MCF 10A (cell line): ENCODE measurements at regions not wholly inside any gene's neighbourhood (a gene's known extent, or its start where the extent isn't known, plus 50 kb on each side); places are given as distances from the start of the nearest gene placed in this dataset.

ENCODE experiments used
- BruUV-seq: library from RNA; stranded (reverse); fragments of 400-500 nt; replicated peaks from 2 replicates; lab custom pipeline; 2021; lab: Mats Ljungman, UMichigan
- CTCF ChIA-PET: fragments of 300-600 bp; sonication (Branson Sonifier 250); formaldehyde crosslinking; extraction: SDS; loops from one replicate; lab custom pipeline; 2021; ENCODE audit warnings: antibody characterized with exemption, inconsistent platforms; lab: Yijun Ruan, JAX
- POLR2A ChIA-PET: fragments of 300-600, 350-650 bp; sonication (Branson Sonifier 250); formaldehyde crosslinking; extraction: SDS; loops from one replicate; lab custom pipeline; 2020; ENCODE audit warnings: antibody characterized with exemption, inconsistent platforms; lab: Yijun Ruan, JAX
- DNase-seq: peaks from one replicate; pipeline ENCODE4 v3.0.0-alpha.2; 2018; ENCODE audit not compliant: unreplicated experiment
- H3K27ac Mint-ChIP-seq: one replicate; pipeline ENCODE4 v1.8.0; 2022; ENCODE audit warnings: mild to moderate bottlenecking, low read depth, mixed read lengths; ENCODE audit not compliant: unreplicated experiment
- H3K27me3 Mint-ChIP-seq: one replicate; pipeline ENCODE4 v1.8.0; 2022; ENCODE audit warnings: mixed read lengths; ENCODE audit not compliant: insufficient read depth, unreplicated experiment
- H3K36me3 Mint-ChIP-seq: one replicate; pipeline ENCODE4 v1.8.0; 2022; ENCODE audit warnings: mild to moderate bottlenecking, moderate library complexity, mixed read lengths; ENCODE audit not compliant: insufficient read depth, unreplicated experiment
- H3K4me1 Mint-ChIP-seq: one replicate; pipeline ENCODE4 v1.8.0; 2022; ENCODE audit warnings: mixed read lengths; ENCODE audit not compliant: insufficient read depth, unreplicated experiment
- H3K4me3 Mint-ChIP-seq: one replicate; pipeline ENCODE4 v1.8.0; 2022; ENCODE audit warnings: mild to moderate bottlenecking, moderate library complexity, mixed read lengths; ENCODE audit not compliant: unreplicated experiment
- H3K9me3 Mint-ChIP-seq: one replicate; pipeline ENCODE4 v1.8.0; 2022; ENCODE audit warnings: mixed read lengths; ENCODE audit not compliant: unreplicated experiment
- CTCF ChIP-seq: fragments of 200-600 bp; IDR thresholded peaks from one replicate; pipeline ENCODE4 v1.8.0; 2022; ENCODE audit warnings: antibody characterized with exemption, mild to moderate bottlenecking; ENCODE audit not compliant: unreplicated experiment
- intact Hi-C: fragments of 100-400 bp; cut with micrococcal nuclease; formaldehyde crosslinking; loops from 2 replicates; pipeline ENCODE4 v1.14.1; 2022

- no peak for DNase-seq
- H3K27ac Mint-ChIP-seq = no peak overlapping the region
Measured at GRCh38 chr1:79817031-79817560, 810.6 kb upstream of the ADGRL4 start.

GRCh38 chr1:79815115-79815514 is 808.6 kb upstream of the ADGRL4 start:
- Mint-ChIP-seq H3K27ac (no peak overlapping the region), H3K4me3 (no peak overlapping the region), H3K36me3 (no peaks in the 10 kb centered on the region), H3K27me3 (no peaks in the 10 kb centered on the region), H3K9me3 (no peaks in the 10 kb centered on the region), H3K4me1 (no peaks in the 10 kb centered on the region)
- DNase-seq = no peak
- ChIA-PET POLR2A (no interaction called here), CTCF (no interaction called here)
- intact Hi-C loops = no loop called here
- no TSS peak for BruUV-seq
- no peak for TF ChIP-seq CTCF

More at GRCh38 chr1:79817031-79817560, 810.6 kb upstream of the ADGRL4 start:
- H3K4me1 Mint-ChIP-seq = no peaks in the 10 kb centered on the region
- no peak for TF ChIP-seq CTCF
- H3K36me3 Mint-ChIP-seq = no peaks in the 10 kb centered on the region
- CTCF ChIA-PET = no interaction called here
- no peak overlapping the region for H3K4me3 Mint-ChIP-seq
- BruUV-seq = no TSS peak
- intact Hi-C loops = no loop called here
- no peaks in the 10 kb centered on the region for H3K27me3 Mint-ChIP-seq
- POLR2A ChIA-PET = no interaction called here
- no peaks in the 10 kb centered on the region for H3K9me3 Mint-ChIP-seq

- no peak for DNase-seq
- Mint-ChIP-seq H3K27me3 (no peaks in the 10 kb centered on the region), H3K4me3 (no peak overlapping the region), H3K27ac (peak overlapping the region; percentile 23), H3K9me3 (no peaks in the 10 kb centered on the region), H3K4me1 (no peaks in the 10 kb centered on the region), H3K36me3 (no peaks in the 10 kb centered on the region)
- intact Hi-C loops = no loop called here
- BruUV-seq = no TSS peak
- no peak for TF ChIP-seq CTCF
- ChIA-PET CTCF (no interaction called here), POLR2A (interaction anchor here (0.7 to 1.4 kb wide), 2 partner anchors 27 to 40 kb away, joined by 3 read pairs; no protein-coding TSS in a partner anchor)
Measured at GRCh38 chr1:79811173-79811572, 804.6 kb upstream of the ADGRL4 start.

- no peaks in the 10 kb centered on the region for H3K36me3 Mint-ChIP-seq
- no peak overlapping the region for H3K27ac Mint-ChIP-seq
- ChIA-PET CTCF (no interaction called here), POLR2A (no interaction called here)
- H3K27me3 Mint-ChIP-seq = no peaks in the 10 kb centered on the region
- H3K4me3 Mint-ChIP-seq = no peak overlapping the region
- no peaks in the 10 kb centered on the region for H3K4me1 Mint-ChIP-seq
- no peaks in the 10 kb centered on the region for H3K9me3 Mint-ChIP-seq
- no TSS peak for BruUV-seq
- no peak for TF ChIP-seq CTCF
- DNase-seq = no peak
- intact Hi-C loops = no loop called here
Measured at GRCh38 chr1:79808816-79809475, 802.4 kb upstream of the ADGRL4 start.
